GM12892 (cell line): ENCODE measurements at regions not wholly inside any gene's neighbourhood (a gene's known extent, or its start where the extent isn't known, plus 50 kb on each side); places are given as distances from the start of the nearest gene placed in this dataset.

Experiments used
- POLR2A ChIP-seq: IDR thresholded peaks from 2 replicates; pipeline ENCODE4 v1.6.1; 2011; ENCODE audit warnings: low read depth, low read length, control low read depth
- POLR2AphosphoS5 ChIP-seq: IDR thresholded peaks from 2 replicates; pipeline ENCODE4 v1.6.1; 2011; ENCODE audit warnings: low read depth, low read length, control low read depth
- TAF1 ChIP-seq: IDR thresholded peaks from 2 replicates; pipeline ENCODE4 v1.6.1; 2011; ENCODE audit warnings: low read depth, mild to moderate bottlenecking, control low read depth, low read length, borderline replicate concordance

GRCh38 chr12:13383379-13383778, 186.9 kb downstream of the EMP1 start:
- no peak for TF ChIP-seq TAF1
- no peak for TF ChIP-seq POLR2A
- no peak for TF ChIP-seq POLR2AphosphoS5
